GM12874 (cell line): ENCODE measurements at regions not wholly inside any gene's neighbourhood (a gene's known extent, or its start where the extent isn't known, plus 50 kb on each side); places are given as distances from the start of the nearest gene placed in this dataset.

Experiments used
- CTCF ChIP-seq: IDR thresholded peaks from 2 replicates; pipeline ENCODE4 v1.5.1; 2011; ENCODE audit warnings: low read depth, mild to moderate bottlenecking, control low read depth, low read length, moderate library complexity; ENCODE audit not compliant: insufficient read depth

GRCh38 chr2:16006537-16007166, 66.3 kb downstream of the MYCN start:
- no peak for TF ChIP-seq CTCF

- no peak for TF ChIP-seq CTCF
Observed at GRCh38 chr2:16005816-16006536, 65.6 kb downstream of the MYCN start.

GRCh38 chr2:16005389-16005788, 65.0 kb downstream of the MYCN start:
- no peak for TF ChIP-seq CTCF

GRCh38 chr2:16003809-16004208, 63.5 kb downstream of the MYCN start:
- TF ChIP-seq CTCF: no peak

- no peak for TF ChIP-seq CTCF
Observed at GRCh38 chr2:16003152-16003551, 62.8 kb downstream of the MYCN start.

GRCh38 chr2:16002575-16002974, 62.2 kb downstream of the MYCN start:
- no peak for TF ChIP-seq CTCF

GRCh38 chr2:16002144-16002543, 61.8 kb downstream of the MYCN start:
- no peak for TF ChIP-seq CTCF
